DMS79 treated with DMSO at 0.1 percent for 48 hours (cell line): ENCODE measurements at regions not wholly inside any gene's neighbourhood (a gene's known extent, or its start where the extent isn't known, plus 50 kb on each side); places are given as distances from the start of the nearest gene placed in this dataset.
"Not testable (repeated sequence)": the region's sequence is repeated elsewhere in the genome, so short reads cannot be mapped to it uniquely, and the experiment has no call there.

ENCODE experiments used
- DNase-seq: peaks from one replicate; lab custom pipeline; 2025; lab: John Stamatoyannopoulos, UW

GRCh38 chr12:123061441-123062205 lies 81.1 kb downstream of the ARL6IP4 start:
- no peak for DNase-seq

DNA sequence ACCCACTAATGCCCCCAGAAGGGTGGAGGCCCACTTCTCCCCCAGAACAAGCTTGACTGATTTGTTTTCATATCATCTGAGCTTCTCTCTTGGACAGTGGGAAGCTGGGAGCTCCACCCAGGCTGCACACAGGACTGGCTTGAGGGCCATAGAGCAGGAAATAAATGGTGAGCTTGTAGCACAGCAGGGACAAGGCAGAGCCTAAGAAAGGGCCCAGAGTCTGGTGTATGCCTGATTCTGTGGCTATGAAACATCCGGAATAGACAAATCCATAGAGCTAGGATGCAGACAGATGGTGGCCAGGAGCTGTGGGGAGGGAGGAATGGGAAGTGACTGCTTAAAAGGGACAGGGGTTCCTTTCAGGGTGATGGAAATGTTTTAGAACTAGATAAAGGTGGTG lies 79.0 kb downstream of the ARL6IP4 start:
- DNase-seq: peak; percentile 18

GRCh38 chr12:123058980-123059379 lies 78.5 kb downstream of the ARL6IP4 start:
- DNase-seq: peak; percentile 99

GRCh38 chr12:123058481-123058880 lies 78.0 kb downstream of the ARL6IP4 start:
- peak; percentile 100 for DNase-seq

- DNase-seq: peak; percentile 98
Observed at GRCh38 chr12:123057513-123058265, 77.2 kb downstream of the ARL6IP4 start.

DNA sequence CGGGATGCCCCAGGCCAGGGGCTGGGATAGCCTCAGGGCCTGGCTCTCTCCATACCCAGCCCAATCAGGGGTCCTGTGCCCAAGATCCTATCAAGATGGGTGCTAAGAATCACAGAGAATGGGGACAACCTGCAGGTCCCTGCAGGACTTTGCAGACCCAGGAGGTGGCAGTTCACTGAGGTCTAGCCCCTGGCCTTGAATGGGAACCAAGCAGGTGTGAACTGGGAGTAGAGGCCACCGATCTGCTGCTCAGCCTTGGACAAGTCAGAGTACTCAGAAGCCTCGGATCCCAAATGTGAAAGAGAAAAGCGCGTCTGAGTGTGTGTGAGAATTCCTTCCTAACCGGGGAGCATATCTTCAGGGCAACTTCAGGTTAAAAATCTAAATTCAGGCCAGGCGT lies 76.2 kb downstream of the ARL6IP4 start:
- no peak for DNase-seq

DNA sequence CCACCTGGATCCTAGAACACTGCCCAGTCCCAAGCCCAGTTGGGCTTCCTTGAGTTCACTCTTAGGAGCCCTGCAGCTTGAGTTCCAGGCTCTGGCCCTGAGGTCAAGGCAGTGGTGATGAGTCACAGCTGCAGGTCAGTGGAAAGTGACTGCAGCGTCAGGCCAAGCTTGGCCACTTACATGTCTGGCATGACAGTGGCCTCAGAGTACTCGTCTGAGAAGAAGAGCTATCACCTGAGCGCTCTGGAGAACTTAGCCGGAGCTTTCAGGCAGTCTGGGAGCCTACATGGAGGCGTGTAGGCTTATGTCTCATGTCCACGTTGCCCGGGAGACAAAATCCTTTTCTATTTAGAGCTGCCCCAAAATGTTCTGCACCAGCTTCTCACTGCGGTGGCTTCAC lies 75.6 kb downstream of the ARL6IP4 start:
- DNase-seq: peak; percentile 14

- DNase-seq: peak; percentile 88
Observed at GRCh38 chr12:123055281-123055766, 74.8 kb downstream of the ARL6IP4 start.

- DNase-seq: no peak
Observed at GRCh38 chr12:123054371-123054770, 73.9 kb downstream of the ARL6IP4 start.

DNA sequence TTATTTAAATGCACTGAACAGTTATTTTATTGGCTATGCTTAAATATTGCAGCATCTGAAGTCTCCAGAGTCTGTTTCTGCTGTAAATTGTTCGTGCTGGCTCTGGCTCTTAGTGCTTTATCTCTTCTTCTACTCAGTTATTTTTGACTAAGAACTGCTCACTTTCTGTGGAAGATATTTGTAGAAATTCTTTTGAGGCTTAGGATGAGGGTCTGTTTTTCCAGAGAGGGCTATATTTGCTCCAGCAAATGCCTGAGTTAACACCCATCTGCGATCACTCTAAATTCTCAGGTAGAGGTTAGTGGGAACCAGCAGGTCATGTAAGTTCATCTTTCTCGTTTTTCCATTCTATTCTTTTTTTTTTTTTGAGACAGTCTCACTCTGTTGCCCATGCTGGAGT lies 71.1 kb downstream of the ARL6IP4 start:
- no peak for DNase-seq

DNA sequence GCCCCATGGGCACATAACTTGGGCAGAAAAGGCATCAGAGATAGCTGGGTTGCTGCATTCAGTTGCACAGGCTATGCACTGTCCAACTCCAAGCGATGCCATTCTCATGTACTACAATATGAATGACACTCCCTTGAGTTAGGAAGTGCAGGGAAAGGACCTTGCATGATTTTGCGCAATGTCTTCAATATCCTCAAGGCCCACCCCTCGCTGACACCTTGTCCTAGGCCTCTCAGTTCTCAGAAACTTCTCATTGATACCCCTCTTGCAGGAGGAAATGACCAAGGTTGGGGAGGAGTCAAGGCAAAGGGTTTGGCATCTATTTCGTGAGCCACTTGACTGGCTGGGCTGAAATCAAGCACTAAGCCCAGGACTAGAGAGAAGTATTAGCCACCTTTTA lies 70.4 kb downstream of the ARL6IP4 start:
- no peak for DNase-seq

DNA sequence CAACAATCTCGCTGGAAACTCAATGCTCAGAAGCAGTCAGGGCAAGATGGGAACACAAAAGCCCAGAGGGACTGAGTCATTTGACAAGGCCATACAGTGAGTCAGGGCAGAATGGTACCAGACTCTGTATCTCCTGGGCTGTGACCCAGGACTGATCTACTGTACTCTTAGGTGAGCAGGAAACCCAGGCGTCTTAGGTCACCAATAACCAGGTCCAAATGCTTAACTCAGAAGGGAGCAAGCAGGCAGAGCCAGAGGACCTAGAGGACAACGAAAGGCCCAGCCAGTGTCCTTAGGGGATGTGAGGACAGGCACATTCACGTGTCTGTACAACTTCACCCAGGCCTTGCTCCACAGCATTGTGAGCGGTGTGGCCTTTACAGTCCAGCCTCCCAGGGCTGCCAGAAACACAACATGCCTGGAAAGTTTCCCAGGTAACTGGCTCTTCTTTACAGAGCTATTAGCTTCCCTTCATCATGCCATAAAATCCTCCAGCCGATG lies 69.9 kb downstream of the ARL6IP4 start:
- no peak for DNase-seq

GRCh38 chr12:123049398-123050240 lies 69.1 kb downstream of the ARL6IP4 start:
- no peak for DNase-seq

DNA sequence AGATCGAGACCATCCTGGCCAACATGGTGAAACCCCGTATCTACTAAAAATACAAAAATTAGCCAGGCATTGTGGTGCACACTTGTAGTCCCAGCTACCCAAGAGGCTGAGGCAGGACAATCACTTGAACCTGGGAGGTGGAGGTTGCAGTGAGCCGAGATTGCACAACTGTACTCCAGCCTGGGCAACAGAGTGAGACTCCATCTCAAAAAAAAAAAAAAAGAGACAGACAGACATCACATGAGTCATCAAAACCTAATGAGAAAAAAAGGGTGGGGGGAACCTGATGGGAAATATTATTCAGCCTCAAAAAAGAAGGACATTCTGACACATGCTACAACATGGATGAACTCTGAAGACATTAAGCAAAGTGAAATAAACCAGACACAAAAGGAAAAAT lies 67.4 kb downstream of the ARL6IP4 start:
- DNase-seq: not testable (repeated sequence)

DNA sequence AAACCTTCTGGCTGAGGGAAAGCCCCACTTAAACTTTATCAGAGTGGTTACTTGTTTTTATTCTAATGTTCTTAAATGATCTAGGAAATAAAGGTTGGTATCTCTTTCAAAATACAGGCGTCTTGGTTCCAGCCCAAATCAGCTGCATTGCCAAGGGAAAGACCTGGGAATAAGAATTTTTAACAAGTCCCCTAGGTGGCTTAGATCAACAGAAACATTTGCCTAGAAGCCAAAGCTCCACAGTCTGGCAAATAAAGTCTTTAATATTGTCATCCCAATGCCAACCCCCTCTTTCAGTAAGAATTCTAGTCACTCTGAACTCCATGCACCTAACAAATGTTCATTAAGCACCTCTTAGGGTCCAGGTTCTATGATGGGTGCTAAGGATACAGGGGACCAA lies 66.8 kb downstream of the ARL6IP4 start:
- no peak for DNase-seq

- no peak for DNase-seq
Observed at GRCh38 chr12:123046431-123046830, 66.0 kb downstream of the ARL6IP4 start.

- DNase-seq: no peak
Observed at GRCh38 chr12:123045678-123046077, 65.2 kb downstream of the ARL6IP4 start.

- no peak for DNase-seq
Observed at GRCh38 chr12:123044351-123044750, 63.9 kb downstream of the ARL6IP4 start.

DNA sequence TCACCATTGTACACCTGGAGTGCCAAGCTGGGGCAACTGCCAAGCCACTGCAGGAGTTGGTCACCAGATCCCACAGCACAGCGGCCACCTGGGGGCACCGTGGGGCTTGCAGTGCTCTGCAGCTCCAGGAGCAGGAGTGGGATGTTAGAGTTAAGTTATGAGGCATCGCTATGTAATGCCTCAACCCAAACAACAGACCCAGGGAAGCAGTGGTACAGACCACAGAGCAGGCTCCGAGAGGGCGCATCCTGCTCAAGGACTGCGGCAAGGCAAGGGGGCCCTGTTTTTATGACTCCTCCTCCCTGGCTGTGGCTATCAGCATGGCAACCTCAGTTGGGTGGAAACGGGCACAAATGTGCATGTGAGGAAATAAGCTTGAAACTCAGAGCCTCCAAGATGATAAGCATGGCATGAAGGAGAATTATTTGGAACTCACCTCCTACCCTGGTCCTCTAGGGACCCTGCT lies 63.1 kb downstream of the ARL6IP4 start:
- DNase-seq: peak; percentile 62

DNA sequence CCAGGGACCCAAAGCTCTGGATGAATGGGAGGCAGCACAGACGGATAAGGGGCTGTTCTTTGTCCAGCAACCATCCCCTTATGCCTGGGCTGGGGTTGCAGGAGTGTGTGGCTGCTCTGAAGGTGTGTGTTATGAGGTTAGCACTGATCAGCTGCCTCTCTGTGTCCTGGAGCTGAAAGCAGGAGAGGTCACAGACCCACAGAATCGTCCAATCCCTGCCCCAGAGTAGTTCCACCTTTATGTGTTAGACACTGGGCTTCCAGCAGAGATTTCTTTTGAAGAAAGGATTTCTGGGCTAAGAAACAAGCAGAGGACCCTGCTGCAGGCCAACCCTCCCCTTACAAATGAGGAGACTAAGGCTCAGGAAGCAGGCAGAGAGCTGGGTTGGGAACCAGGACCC lies 62.4 kb downstream of the ARL6IP4 start:
- DNase-seq: no peak

GRCh38 chr12:123041811-123042655 lies 61.6 kb downstream of the ARL6IP4 start:
- no peak for DNase-seq
